ENCODE measurements at regions not wholly inside any gene's neighbourhood (a gene's known extent, or its start where the extent isn't known, plus 50 kb on each side); places are given as distances from the start of the nearest gene placed in this dataset.

DNA sequence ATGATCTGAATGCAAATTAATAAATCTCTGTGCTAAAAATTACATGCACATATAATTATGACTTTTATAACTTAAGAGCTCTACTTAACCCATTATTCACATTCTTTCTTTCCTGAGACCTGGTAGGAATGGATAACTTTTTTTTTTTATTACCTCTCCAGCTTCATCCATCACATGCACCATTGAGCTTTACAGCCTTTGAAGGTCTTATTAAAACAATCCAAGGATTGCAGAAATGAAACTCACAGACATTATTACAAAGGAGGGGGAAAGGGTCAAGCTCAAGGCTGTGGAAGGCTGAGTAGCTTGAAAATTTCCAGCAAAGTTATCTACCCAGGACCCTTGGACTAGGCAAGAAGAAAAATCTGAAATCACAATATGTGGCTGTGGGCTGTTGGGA, 202.5 kb upstream of the GRIP1 start:
- TF ChIP-seq, protein P1, sequence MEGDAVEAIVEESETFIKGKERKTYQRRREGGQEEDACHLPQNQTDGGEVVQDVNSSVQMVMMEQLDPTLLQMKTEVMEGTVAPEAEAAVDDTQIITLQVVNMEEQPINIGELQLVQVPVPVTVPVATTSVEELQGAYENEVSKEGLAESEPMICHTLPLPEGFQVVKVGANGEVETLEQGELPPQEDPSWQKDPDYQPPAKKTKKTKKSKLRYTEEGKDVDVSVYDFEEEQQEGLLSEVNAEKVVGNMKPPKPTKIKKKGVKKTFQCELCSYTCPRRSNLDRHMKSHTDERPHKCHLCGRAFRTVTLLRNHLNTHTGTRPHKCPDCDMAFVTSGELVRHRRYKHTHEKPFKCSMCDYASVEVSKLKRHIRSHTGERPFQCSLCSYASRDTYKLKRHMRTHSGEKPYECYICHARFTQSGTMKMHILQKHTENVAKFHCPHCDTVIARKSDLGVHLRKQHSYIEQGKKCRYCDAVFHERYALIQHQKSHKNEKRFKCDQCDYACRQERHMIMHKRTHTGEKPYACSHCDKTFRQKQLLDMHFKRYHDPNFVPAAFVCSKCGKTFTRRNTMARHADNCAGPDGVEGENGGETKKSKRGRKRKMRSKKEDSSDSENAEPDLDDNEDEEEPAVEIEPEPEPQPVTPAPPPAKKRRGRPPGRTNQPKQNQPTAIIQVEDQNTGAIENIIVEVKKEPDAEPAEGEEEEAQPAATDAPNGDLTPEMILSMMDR (IDR thresholded peaks at IDR 0.05), result no peak
- no peak for TF ChIP-seq POLR2A (IDR thresholded peaks at IDR 0.05)

All from tibial nerve (tissue), 3 donors.